ENCODE measurements at regions not wholly inside any gene's neighbourhood (a gene's known extent, or its start where the extent isn't known, plus 50 kb on each side); places are given as distances from the start of the nearest gene placed in this dataset.
A peak's percentile ranks its signal among the peaks of the same experiment; 100 is the strongest.

- no peak for DNase-seq (ENCODE audit: low spot score)
- no peak overlapping the region for H3K27ac ChIP-seq
- TF ChIP-seq, protein P1, sequence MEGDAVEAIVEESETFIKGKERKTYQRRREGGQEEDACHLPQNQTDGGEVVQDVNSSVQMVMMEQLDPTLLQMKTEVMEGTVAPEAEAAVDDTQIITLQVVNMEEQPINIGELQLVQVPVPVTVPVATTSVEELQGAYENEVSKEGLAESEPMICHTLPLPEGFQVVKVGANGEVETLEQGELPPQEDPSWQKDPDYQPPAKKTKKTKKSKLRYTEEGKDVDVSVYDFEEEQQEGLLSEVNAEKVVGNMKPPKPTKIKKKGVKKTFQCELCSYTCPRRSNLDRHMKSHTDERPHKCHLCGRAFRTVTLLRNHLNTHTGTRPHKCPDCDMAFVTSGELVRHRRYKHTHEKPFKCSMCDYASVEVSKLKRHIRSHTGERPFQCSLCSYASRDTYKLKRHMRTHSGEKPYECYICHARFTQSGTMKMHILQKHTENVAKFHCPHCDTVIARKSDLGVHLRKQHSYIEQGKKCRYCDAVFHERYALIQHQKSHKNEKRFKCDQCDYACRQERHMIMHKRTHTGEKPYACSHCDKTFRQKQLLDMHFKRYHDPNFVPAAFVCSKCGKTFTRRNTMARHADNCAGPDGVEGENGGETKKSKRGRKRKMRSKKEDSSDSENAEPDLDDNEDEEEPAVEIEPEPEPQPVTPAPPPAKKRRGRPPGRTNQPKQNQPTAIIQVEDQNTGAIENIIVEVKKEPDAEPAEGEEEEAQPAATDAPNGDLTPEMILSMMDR (IDR thresholded peaks at IDR 0.05) = no peak
- no peak overlapping the region for H3K4me3 ChIP-seq
Measured at GRCh38 chrX:39956803-39957394, 140.9 kb downstream of the BCOR start.

- TF ChIP-seq, protein P1 (IDR thresholded peaks at IDR 0.05) = no peak
- no peak for DNase-seq (ENCODE audit: low spot score)
- Histone ChIP-seq H3K27ac (peak overlapping the region in 1 of 2 donors; percentile 26), H3K4me3 (no peak overlapping the region)
Measured at GRCh38 chrX:39957816-39958566, 139.8 kb downstream of the BCOR start.

DNA sequence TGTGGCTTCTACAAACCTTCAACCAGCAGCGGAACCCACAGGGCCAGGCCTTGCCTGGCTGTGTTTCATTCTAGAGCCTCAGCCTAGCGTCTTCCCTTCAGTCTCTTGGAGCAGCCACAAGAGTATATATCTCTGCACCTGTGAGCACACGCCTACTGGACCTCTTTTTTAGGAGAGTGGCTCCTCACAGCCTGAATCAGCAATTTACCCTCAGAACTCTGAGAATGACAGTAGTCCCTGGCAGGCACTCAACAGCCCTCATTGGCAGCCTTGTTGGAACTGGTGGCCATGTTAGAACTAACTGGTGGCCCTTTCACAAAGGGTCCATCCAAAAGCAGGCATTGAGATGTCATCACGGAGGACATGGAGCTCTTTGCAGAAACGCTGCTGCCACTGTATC, 138.9 kb downstream of the BCOR start:
- Histone ChIP-seq H3K27ac (peak overlapping the region in 1 of 2 donors; percentile 26), H3K4me3 (no peak overlapping the region)
- no peak for DNase-seq (ENCODE audit: low spot score)
- TF ChIP-seq, protein P1 (IDR thresholded peaks at IDR 0.05) = no peak

DNA sequence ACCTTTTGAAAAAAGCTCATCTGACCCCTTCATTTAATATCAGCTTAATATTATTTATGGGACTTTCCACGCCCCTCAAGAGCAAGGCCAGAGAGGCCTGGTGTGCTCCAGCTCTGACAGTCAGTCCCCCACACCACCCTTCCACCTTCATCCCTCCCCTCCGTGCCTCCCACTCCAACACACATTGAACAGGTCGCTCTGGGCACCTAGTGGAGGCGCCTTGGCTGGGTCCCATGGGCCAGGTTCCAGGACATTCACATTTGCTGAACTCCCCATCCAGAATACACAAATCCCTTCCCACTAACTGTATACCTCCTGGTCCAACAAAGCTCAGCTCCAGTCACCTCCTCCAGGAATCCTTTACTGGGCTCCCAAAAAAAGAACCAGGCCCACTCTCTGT, 137.5 kb downstream of the BCOR start:
- TF ChIP-seq, protein P1 (IDR thresholded peaks at IDR 0.05) = no peak
- H3K4me3 ChIP-seq = no peak overlapping the region
- DNase-seq (ENCODE audit: low spot score) = no peak

DNA sequence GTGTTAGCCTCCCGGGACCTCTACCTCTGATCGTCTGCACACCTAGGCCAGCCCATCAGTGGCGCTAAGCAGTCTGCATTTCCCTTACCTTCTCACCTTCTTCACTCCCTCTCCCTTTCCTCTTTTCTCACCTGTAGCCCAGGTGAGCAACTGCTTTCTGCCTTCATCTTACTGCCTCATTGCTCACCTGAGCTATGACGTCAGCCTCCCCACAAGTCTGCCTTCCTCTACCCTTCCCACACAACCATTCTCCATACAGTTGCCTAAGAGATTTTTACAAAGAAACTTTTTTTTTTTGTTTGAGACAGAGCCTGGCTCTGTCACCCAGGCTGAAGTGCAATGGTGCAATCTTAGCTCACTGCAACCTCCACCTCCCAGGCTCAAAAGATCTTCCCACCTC, 136.3 kb downstream of the BCOR start:
- no peak overlapping the region for H3K27ac ChIP-seq
- H3K4me3 ChIP-seq = no peak overlapping the region
- DNase-seq (ENCODE audit: low spot score) = no peak
- TF ChIP-seq, protein P1 (IDR thresholded peaks at IDR 0.05) = no peak

More for the DNA sequence above, 137.5 kb downstream of the BCOR start:
- H3K27ac ChIP-seq = no peak overlapping the region

DNA sequence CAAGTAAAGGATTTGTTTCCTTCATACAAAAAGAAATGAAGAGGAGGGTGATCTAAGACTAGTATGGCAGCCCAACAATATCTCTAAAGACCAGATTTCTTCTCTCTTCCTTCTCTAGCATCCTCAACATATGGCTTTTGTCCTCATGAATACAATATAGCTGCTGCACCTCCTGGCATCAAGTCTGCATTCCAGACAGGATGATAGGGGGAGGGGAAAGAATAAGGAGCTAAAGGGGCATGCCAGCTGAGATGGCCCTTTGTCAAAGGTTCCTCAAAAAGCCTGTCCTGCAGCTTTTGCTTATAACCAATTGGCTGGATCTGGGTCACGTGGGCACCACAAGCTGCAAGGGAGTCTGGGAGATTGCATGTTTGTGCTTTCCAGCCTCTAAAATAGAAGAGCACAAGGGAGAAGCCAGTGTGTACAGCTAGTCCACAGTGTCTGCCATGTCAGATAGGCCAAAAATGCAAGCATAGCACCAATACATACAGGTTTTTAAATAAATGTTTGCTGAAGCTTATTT, 132.6 kb downstream of the BCOR start:
- no peak for DNase-seq (ENCODE audit: low spot score)
- Histone ChIP-seq H3K27ac (no peak overlapping the region), H3K4me3 (no peak overlapping the region)
- TF ChIP-seq, protein P1 (IDR thresholded peaks at IDR 0.05) = no peak

GRCh38 chrX:39966176-39966575, 131.6 kb downstream of the BCOR start:
- DNase-seq (ENCODE audit: low spot score) = no peak
- H3K27ac ChIP-seq = no peak overlapping the region
- H3K4me3 ChIP-seq = no peak overlapping the region
- TF ChIP-seq, protein P1 (IDR thresholded peaks at IDR 0.05) = no peak

All from coronary artery (tissue), 2 donors.